COLO668 (cell line): ENCODE measurements at regions not wholly inside any gene's neighbourhood (a gene's known extent, or its start where the extent isn't known, plus 50 kb on each side); places are given as distances from the start of the nearest gene placed in this dataset.

Experiments
- DNase-seq: peaks from one replicate; lab custom pipeline; 2025; ENCODE audit not compliant: unreplicated experiment; lab: John Stamatoyannopoulos, UW

DNA sequence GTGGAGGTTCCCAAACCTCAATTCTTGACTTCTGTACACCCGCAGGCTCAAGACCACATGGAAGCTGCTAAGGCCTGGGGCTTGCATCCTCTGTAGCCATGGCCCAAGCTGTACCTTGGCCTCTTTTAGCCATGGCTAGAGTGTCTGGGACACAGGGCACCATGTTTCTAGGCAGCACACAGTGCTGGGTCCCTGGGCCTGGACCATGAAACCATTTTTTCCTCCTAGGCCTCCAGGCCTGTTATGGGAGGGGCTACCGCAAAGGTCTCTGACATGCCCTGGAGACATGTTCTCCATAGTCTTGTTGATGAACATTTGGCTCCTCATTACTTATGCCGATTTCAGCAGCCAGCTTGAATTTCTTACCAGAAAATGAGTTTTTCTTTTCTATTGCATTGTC, 701.4 kb downstream of the FGF9 start:
- no peak for DNase-seq

DNA sequence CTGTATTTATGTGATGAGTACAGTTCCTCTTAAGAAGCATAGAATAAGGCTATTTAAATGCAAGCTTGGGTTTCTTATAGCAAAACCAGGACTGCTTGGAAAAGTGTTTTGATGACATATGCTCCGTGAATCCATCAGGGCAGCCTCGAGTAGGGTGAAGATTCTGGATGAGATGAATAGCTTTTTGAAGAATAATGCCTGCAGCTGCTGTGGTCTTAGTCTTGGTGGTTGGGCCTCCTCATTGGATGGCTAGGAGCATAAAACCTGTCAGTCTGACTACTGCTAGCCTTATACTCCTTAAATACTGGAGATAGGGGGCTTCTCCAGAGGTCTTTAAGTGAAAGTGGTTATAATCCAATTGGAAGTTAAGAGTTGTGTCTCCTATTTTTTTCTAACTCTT, 704.3 kb downstream of the FGF9 start:
- DNase-seq: no peak

DNA sequence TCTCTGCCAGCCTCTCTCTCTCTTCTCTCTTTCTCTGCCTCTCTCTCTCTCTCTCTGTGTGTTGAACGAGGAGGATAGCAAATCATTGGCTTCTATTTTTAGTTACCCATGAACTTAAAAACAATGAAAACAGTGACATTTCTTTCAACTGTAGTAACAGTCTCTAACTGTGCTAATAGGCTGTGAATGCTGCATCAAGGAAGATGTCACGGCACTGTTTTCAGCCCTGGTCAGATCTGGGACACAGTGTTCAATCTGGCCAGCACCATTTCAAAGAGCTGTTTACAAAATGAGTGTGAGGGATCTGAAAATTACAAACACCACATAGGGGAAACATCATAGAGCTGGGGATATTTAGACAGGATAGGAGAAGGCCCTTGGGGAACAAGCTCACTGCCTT, 717.0 kb downstream of the FGF9 start:
- DNase-seq: no peak

DNA sequence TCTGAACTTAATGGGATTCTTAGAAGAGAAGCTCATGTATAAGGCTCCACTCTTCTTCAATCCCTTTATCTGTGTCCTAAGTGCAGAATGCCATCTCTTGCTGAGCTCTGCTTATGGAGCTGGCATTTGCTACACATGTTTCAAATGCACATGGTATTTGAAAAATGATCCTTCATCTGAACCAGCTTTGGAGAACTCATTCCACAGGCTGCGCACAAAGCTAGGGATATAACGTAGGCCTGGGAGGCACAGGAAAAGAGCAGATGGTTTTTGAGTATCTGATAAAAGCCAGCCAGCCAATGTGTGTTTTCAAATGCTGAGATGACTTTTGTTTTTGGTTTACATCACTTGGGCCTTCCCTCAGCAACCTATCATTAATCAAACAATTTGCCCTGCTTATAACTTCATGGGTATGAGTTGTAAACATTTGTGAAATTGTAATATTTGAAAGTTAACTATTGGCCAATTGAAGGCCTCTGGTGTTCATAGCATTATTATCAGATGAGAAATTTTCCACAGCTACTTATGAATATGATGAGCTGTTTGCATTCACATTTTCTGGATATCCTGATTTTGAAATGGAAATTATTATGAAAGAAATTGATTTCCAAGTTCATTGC, 729.0 kb downstream of the FGF9 start:
- DNase-seq: no peak

DNA sequence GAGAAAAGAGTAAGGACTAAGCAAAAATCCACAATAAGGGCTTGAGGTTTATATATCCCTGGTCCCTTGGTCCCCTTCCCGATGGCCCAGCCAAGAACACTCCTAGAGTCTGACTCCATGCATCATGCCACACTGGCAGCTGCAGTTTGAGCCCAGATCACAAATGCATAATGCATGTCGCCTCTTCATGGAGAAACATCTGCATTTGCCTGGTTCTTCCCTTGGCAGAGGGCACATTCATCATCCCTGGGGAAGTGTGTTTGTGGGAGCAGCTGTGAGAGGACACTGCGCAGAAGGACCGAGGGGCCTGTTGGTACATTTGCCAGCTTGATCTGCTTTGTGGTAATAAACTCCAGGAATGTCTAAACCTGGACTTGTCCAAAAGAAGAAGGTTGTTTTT, 731.8 kb downstream of the FGF9 start:
- no peak for DNase-seq

DNA sequence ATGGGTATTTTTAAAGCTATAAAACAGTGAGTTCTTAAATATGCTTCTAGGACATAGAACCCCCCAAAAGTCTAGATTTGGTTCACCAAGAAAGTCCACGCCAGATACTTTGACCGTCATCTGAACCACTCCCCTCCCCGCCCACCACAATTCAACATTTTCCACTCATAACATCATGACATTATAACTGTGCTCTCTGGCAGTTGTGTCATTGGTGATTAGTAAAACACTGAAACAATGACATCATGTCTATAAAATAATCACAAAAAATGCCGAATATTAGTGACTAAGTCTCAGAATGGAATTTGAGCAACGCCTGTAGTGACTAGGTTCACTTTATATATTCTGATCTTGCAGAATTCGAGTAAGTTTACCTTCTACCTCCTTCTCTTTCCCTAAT, 732.3 kb downstream of the FGF9 start:
- DNase-seq: no peak

DNA sequence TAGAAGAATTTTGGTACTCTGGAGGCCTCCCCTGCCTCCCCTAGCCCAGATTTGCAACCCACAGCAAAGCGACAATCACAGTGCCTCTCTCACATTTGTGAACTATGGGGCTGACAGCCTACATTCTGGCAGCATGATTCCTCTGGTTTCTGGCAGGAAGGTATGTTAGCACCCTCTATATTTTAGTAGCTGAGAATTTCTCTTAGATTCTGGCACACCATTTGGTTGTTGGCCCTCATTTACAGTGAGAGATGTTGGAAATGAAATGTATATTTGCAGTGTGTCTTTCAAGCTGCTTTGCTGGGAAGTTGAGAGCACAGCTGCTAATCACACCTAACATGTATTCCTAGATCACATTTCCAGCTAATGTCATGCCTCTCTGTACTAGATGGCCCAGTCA, 735.0 kb downstream of the FGF9 start:
- DNase-seq: no peak

DNA sequence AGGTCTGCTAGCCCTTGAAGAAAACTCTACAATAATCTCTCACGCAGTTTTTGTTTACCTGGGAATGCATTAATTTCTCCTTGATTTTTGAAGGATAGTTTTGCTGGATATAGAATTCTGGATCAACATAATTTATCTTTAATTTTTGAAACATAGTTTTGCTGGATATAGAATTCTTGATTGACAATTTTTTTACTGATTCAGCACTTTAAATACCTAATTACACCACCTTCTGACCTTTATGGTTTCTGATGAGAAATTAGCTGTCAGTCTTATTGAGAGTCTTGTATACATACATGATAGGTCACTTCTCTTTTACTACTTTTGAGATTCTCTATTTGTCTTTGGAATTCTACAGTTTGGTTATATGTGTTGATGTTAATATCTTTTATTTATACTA, 741.6 kb downstream of the FGF9 start:
- no peak for DNase-seq

DNA sequence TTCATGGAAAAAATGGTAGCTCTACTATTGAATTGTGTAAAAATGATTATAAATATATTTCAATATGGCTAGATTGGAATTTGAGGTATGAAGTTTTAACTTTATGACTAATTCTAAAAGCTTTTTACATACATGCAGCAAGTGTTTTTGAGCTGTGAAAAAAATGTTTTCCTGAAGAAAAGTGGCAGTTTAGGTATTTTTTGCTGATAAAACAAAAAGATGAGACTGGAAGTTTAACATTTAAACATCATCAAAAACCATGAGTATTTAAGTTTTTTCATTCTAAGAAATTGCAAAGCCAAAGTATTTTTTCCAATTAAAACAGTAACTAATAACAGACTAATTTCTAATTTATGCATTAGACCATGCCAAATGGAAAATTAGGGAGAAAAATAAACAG, 751.1 kb downstream of the FGF9 start:
- DNase-seq: no peak

DNA sequence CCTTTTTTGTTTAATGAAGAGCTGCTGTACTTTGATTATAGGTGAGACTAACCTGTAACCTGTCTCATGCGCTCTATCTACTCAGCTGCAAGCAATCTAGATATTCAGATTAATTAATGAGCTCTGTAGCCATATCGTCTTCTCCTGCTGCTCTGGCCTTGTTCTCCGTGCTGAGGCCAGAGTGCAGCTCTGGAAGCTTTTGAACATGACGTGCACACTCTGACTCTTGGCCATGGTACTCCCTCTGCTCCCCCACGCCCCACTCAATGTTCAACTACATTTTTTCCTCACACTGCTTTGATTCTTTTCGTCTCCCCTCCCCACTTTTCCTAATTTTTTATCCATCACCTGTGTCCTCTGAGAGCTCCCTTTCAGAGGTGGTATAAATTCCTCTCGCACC, 751.8 kb downstream of the FGF9 start:
- no peak for DNase-seq

DNA sequence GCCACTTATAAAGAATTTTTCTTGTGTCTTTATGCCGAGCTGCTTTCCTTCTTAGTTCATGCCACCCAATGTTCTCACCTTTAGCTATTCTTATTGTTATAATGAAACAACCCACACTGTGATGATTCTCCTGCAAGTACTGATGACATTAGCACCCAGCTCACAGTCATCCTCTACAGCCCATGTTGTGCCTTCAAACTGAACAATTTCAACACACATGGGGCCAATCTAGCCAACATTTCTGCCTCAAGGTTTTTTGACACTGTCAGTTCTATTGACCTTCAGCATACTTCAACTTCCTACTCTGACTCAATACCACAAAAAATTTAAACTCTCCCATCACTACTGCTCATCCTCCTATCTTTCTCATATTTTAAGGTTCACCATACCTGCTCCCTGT, 752.4 kb downstream of the FGF9 start:
- no peak for DNase-seq

DNA sequence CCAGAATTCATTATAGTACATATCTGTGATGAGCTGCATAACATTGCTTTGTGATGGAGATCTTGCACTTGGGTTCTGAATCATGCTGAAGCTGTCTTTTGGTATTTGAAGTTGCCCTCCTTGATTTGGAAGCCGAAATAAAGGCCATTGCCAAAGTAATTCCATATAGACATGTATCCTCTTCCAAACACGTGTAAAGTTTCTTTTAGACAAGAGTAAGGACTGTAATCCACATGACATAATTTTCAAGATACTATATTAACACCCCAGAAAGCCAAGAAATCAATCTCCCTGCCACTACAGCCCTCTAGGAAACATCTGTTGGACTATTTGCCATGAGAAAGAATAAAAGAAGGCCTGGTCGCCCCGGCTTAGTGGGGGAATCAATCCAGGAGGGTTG, 754.2 kb downstream of the FGF9 start:
- DNase-seq: no peak

DNA sequence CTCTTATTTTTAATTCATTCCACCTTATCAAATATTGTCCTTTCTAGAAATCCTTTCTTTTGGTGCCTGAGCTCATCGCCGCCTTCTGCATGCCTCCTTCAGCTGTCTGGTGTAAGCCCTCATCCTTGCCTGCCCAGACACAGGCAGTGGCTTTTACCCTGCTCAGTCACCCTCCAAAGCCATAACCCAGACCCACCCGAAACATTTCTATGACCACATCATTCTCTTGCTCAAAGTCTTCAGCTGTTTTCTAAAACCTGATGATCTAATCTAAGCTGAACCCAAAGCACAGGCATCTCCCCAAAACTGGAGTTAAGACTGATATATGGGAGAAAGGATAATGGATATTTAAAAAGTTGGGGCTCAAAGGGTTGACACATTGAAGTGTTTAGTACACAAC, 753.7 kb upstream of the SGCG start:
- no peak for DNase-seq

DNA sequence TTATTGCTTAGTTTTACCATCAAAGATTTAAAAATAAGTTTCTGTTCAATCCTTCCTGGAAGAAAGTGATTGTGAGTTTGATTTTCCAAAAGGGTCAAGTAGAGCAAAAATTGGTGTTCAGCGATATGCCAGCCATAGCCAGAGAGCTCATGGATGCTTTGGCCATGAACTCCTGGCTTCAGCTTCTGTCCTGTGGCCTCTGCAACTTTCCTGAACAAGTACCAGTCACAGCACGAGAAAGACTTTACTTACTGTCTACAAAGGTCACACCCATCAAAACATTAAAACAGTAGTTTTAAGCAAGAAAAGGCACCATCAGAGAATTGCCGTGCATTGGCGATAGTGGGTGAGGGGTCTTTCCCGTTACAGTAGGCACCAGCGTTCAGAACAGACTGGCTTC, 753.0 kb upstream of the SGCG start:
- no peak for DNase-seq

DNA sequence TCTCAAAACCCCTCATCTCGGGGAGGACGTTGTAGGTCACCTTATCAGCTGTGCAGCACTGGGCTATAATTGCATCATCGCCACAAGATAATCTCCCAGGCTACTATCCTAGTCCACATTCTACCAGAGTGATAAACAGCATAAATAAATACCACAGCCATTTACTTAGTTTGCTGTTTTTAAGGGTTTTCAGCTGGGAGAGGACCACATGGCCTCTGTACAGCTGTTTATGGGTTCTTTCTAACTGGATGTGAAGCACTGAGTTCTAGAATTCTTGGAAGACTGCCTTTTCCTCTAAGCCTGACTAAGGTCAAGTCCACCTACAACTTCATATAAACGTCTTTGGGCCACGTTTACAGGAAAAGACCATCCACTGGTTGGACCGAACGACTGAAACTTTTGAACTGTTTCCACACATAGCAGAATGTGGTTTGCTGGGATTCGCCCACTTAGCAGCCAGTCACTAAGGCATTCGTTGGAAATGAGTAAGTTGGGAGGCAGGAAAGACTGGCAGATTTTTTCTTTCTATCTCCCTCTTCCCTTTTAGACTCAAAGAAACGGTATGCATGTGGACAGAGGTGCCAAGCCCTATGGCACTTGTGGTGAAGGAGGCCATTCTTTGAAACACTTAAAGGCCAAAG, 752.5 kb upstream of the SGCG start:
- no peak for DNase-seq

DNA sequence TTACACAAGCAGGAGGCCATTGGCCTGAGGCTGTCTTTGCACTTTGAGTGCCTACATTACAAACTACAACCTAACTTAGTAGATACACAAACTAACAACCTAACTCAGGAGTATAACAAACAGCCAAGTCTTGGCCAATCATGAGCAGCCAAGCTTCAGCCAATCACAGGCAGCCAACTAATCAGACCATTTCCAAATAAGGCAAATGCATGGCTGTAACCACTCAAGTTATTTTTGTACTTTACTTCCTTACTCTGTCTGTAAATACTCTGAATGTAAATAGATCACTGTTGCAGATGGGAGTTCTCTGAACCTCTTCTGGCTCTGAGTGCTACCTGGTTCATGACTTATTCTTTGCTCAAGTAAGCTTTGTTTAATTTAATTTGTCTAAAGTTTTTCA, 748.1 kb upstream of the SGCG start:
- DNase-seq: no peak

DNA sequence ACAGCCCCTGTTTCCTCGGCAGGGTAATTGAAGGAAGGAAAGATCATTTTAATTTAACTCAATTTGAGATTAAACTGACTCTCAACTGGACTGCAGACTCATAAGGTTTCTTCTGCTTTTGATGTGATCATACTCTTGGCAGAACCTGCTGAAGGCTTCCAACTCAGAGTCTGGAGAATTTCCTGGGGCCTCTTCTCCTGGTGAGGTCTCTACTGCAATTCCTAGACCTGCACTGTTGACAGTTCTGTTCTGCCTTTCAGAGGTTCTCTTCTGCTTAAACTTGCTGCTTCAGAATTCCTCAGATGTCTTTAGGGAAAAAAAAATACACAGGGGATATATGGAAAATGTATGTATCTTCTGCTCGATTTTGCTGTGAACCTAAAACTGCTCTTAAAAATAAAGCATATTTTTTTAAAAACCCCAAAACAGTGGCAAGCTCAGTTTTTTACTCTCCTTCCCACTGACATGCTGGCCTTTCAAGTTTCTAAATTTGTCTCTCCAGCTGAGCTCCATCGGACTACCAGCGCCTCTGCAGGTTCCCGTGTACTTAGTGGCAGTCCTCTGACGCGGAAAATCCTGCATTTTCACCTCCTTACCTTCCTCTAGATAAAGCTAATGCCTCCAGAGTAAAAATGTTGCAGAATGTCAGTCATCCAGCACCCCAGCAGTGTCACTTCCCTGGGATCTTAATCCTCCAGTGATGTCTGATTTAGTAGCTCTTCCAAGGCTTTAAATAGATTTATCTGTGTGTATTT, 733.5 kb upstream of the SGCG start:
- DNase-seq: no peak

DNA sequence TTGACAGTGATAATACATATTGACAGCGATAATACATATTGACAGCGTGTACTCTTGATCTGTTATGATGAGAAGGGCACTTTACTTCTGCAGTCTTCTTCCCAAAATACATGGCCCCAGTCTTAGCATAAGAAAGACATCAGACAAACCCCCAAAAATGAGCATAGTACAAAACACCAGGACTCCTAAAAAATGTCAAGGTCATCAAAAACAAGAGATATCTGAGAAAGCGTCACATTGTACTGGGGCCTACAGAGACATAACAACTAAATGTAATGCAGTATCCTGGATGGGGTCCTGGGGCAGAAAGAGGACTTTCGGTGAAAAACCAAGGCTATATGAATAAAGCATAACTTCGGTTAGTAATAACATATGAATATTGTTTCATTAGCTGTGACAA, 731.5 kb upstream of the SGCG start:
- no peak for DNase-seq

DNA sequence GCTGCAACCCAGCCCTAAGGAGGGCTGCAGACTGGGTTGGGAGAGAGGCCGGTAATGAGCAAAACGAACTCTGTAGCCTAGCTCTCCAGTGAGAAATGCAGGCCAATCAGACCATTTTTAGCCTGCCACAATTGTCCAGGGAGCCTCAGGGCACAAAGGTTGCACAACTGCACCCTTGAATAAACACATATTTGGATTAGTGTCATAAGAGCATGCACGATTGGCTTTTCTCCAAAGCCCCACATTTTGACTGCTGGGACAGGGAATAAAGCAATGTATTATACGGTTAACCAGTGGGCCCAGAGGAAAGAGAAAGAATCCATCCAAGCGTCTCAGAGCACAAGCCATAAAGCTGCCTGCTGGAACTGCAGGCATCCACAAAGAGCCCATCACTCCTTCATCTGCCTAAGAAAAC, 729.4 kb upstream of the SGCG start:
- DNase-seq: peak; percentile 58

DNA sequence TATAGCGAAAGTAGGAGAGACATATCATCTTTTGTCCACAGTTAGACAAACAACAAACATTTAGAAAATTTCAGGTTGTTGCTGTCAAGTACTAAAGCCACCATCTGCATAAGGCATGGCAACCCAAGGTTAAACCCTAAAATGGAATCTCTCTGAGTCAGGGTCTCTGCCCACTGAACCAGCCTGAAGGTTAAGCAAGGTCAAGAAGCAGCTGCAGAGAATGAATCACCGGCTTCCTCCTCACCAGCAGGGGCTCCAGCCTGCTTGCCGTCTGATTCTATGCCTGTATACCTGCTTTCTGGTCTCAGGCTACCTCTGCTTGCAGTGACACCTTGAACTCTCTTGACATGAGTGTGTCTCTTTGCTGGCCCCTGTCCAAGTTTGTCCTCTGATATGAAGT, 726.2 kb upstream of the SGCG start:
- no peak for DNase-seq

DNA sequence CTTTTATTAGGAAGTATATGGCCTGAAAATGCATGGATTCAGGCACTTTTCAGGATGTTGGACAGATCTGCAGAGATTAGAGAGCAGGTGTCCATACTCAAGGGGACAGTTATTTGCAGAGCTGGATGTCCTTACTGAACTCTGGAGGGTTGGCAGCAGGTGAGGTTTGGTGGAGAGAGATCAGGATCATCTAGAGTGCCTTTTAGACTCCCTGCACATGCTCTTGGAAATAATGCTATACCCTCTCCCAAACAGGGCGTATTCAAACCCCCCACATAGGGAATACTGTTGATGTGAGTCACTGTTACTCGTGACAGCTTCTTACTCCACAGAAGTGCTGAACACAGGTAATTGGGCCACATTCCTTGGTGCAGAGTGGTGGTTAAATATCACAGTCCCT, 725.7 kb upstream of the SGCG start:
- DNase-seq: no peak

DNA sequence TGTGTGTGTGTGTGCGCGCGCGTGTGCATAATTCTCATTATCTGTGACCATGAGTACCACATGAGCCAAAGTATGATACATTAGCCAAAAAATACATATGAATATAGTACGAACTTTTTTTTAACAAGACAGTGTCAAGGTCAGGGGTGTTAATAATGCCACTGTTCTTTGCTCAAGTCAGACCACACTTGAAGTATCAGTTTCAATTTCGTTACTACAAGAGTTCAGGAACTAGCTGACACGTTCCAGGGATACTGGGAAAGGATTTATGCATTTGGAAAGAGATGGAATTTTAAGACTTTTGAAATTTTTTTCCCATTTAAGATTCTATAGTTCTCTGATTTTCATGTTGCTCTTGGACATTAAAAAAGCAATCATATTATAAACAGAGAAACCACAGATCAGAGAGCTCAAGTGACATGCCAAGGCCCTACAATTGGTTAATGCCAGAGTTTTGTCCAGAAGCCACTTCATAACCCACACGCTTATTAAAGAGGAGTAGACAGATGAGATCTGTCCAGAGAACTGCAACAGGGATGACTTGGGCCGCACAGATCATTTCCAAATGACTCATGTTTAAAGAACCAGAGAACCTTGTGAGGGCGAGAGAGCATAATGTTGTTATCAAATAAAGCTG, 718.8 kb upstream of the SGCG start:
- DNase-seq: no peak
